HG03558 (cell line): ENCODE measurements at regions not wholly inside any gene's neighbourhood (a gene's known extent, or its start where the extent isn't known, plus 50 kb on each side); places are given as distances from the start of the nearest gene placed in this dataset.
"Not testable (repeated sequence)": the region's sequence is repeated elsewhere in the genome, so short reads cannot be mapped to it uniquely, and the experiment has no call there.

ENCODE experiments used
- ATAC-seq: cut with Tn5 transposase; IDR thresholded peaks from one replicate; pipeline ENCODE4 v1.9.1; 2021; ENCODE audit warnings: moderate number of reproducible peaks; ENCODE audit not compliant: unreplicated experiment; ENCODE audit errors: extremely low read depth

DNA sequence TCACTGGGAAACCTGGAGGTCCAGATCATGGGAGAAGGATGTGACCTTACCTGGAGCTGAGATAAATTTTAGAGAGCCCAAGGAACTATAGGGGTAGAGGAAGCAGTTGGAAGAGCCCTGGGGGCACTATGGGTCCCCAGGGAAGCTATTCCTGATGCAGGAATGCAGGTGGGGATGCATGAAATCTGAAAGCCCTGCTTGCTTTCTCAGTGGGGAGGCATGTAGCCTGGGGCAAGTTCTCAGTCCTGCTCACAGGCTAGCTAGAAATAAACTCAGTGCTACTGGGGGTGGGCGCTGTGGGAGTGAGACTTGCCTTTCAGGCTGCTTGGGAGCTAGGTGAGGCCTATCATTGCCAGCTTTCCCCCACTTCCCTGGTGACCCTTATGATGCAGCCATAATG, 499.7 kb downstream of the PTH2R start:
- ATAC-seq = no peak

DNA sequence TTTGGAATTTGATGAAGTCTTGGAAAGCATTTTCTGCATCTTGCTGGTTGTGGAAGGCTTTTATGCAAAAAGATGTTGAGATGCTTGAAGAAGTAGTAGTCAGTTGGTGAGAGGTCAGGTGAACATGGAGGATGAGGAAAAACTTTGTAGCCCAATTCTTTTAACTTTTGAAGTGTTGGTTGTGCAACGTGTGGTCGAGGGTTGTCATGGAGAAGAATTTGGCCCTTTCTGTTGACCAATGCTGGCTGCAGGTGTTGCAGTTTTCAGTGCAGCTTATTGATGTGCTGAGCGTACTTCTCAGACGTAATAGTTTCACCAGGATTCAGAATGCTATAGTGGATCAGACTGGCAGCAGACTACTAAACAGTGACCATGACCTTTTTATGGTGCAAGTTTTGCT, 508.4 kb upstream of the MAP2 start:
- no peak for ATAC-seq

- ATAC-seq = no peak
These were observed 507.0 kb upstream of the MAP2 start for GRCh38 chr2:208916881-208917280.

GRCh38 chr2:208921358-208921757, 502.5 kb upstream of the MAP2 start:
- ATAC-seq = not testable (repeated sequence)

DNA sequence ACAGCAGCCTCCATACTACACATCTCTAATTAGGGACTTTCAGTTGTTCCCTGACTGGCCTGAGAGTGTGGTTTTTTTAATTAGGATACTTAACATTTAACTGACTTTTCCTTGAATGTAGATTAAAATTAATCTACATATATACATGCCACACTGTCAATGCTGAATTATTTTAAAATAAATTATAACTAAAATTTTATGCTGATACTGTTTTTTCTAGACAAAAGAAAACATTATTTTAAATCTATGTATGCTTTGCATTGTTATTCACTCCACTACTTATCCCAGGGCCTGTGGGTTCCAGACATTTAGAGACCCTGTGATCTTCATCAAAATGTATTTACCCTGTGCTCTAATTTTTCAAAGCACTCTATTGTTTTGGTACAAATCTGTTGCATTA, 496.0 kb upstream of the MAP2 start:
- no peak for ATAC-seq

- ATAC-seq = no peak
These were observed 494.5 kb upstream of the MAP2 start for GRCh38 chr2:208929139-208929864.

DNA sequence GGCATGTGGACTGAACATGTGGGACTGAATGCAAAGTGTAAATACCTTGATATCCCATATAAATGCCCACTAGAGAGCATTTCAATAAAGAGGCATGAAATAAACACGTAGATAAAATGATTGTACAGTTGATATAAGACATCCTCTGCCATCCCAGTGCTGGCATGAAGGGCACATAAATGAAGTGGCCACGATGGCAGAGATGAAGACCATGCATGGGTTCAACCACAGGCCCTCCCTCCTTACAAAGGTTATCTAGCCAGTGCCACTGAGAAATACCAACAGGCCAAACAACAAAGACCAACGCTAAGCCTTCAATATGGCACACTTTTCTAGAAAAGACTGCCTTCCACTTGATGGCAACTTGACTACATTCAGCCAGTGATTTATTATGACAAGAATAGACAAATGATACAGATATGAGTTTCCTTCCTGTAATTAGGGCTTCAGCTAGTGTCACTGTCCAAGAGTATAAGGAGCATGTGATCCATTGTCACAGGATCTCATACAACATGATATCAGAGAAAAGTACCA, 493.9 kb upstream of the MAP2 start:
- no peak for ATAC-seq

DNA sequence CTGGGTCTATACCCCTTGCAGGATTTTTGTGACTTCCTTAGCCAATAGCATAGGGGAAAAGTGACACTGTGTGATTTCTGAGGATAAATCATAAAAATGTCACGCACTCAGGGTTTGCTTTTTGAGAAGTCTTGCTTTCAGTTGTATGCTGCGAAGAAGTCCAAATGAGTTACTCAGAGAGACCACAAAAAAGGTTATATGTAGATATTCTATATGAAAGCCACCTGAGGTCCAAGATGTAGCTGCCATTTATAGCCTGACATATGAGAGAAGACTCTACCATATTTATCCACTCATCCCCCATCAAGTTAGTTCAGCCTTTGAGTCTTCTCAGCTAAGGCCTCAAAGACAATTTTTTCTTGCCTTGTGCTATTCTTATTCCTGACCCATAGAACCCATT, 488.3 kb upstream of the MAP2 start:
- no peak for ATAC-seq

DNA sequence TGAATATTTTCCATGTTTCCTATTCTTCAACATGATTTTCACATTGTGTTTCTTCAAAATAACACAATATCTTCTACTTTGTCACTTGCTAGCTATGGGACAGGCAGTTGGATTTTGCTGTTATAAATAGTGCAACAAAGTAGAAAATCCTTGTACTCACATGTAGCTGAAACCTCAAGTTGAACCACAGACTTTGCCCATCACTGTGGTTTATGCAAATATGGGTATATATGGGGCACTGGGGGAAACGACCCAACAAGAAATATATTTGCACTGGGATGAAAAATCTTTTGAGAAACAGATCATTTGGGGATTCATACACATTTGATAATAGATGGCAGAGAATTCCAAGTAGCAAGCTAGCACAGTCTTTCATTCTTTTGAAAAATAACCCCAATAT, 486.3 kb upstream of the MAP2 start:
- no peak for ATAC-seq

- ATAC-seq = no peak
These were observed 484.0 kb upstream of the MAP2 start for GRCh38 chr2:208939852-208940251.

- no peak for ATAC-seq
These were observed 478.1 kb upstream of the MAP2 start for GRCh38 chr2:208945719-208946256.

DNA sequence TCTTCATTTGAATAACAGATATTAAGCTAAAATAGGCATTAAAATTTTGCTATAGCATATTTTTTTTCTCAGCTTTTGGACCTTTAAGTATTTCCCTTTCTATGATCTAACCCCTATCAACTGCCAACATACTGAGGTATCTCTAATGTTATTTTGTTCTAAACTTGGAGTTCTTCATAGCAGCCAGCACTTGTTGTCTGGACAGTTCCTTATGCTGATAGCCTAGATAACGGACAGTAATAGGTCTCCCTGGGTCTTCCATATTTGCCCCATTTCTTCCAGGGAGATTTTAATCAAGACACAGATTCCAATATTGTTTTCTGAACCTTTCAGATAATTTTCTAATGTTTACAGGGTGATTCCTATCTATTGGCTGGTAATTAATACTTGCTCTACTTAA, 475.8 kb upstream of the MAP2 start:
- no peak for ATAC-seq

GRCh38 chr2:208970070-208970469, 453.8 kb upstream of the MAP2 start:
- no peak for ATAC-seq

DNA sequence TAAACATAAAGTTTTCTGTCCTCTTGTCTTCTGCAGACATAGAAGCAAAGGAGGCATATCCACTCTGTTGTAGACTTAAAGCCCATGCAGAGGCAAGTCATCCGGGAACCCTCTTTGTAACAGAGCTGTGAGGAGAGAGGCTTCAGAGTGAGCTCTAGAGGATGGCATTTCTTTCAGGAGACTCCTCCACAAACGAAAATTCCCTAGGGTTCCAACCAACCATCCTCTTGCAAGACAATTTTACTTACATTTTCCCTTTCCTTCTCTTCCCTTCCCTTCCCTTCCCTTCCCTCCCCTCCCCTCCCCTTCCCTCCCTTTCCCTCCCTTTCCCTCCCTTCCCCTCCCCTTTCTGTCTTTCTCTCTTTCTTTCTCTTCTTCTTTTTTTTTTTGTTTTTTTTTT, 446.3 kb upstream of the MAP2 start:
- no peak for ATAC-seq

DNA sequence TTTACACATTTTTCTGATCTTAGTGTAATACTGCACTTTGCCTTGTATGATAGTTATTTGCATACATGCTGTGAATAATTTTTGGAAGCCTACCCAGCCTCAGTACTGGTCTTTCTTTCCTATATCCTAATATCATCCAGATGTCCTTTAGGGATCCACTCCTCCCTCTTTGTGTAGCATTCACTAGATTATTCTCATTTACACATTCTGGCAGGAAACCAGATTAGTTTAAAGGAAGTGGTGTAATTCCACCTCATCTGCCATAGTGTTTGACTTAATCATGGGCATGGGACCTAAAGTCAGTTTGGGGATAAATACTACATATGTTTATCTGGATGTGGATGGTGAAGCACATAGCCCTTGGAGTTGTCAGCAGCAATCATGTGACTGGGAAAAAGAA, 444.9 kb upstream of the MAP2 start:
- ATAC-seq = no peak

DNA sequence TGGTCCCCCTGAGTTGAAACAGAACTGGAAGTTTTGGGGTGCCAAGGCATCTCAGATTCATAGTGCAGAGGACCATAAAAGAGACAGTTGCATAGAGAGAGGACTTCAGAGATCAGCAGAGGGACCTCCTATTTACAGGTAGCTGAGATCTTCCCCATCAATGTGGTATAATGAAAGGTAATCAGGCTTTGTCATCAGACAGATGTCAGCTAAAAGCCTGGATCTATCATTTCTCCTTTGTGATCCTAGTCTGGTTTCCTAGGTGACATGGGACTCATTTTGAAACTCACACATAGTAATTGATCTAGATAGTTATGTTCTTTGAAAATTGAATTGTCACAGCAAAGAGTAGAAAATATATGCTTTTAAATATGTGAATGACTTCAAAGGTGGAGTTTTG, 443.5 kb upstream of the MAP2 start:
- no peak for ATAC-seq

DNA sequence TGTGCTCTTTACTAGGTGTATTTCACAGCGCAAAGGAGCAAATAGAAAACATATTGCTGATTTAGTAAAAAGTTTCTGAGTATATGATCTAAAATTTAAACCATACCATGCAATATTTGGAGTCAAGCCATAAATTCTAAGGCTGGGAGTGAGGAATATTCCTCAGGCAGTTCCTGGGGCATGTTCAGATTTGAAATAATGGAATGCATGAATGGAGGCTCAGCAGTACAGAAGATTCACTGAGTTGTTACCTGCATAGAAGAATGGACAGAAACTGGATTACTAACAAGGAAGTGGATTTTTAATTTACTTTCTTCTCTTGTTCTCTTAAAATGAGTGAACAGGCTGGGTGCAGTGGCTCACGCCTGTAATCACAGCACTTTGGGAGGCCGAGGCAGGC, 441.0 kb upstream of the MAP2 start:
- ATAC-seq = no peak

- no peak for ATAC-seq
These were observed 440.4 kb upstream of the MAP2 start for GRCh38 chr2:208983486-208983885.

DNA sequence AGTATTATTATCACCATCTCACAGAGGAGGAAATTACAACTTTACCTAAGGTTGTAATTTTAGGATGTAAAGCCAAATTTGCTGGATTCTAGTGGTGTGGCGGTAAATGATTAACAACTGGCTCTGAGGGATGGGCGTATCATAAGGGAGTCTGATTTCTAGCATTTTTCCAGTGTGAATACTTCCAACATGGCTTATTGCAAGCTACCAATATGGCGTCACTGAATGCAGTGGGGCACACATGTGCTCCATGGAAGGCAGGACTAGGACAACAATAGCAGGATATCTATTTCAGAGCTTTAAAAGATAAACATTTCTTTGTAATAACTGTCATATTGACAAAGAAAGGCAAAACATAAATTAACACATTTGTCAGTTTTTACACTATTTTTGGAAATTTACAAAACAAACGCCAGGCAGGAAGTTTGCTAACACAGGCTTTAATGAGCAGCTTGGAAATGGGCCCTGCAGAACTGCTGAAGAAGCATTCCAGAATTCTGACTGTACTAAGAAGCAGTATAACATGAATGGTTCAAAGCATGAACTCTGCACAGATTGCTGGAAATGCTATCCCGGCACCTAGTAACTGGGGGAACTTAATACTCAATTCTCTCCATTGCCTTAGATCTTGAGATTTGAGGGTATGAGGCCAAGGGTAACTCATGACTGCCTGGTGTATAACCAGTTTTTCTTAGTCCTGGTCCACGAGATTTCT, 439.3 kb upstream of the MAP2 start:
- no peak for ATAC-seq

GRCh38 chr2:208985644-208986043, 438.2 kb upstream of the MAP2 start:
- ATAC-seq = no peak

DNA sequence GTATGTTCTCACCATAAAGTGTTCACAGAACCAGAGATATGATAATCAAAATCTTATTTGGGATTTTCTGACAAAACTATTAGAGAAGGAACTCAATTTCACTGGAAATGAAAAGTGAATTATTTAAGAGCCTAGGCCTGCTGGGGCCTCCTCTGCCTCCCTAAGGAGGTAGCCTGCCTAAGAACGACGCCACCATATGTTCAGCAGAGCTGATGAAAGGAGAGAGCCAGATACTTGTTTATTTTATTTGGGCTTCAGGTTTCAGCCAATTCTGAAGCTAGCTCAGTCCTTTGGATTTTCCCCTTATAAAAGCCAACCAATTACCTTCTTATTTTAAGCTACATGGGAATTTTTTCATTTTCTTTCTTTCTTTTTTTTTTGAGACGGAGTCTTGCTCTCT, 433.1 kb upstream of the MAP2 start:
- no peak for ATAC-seq

DNA sequence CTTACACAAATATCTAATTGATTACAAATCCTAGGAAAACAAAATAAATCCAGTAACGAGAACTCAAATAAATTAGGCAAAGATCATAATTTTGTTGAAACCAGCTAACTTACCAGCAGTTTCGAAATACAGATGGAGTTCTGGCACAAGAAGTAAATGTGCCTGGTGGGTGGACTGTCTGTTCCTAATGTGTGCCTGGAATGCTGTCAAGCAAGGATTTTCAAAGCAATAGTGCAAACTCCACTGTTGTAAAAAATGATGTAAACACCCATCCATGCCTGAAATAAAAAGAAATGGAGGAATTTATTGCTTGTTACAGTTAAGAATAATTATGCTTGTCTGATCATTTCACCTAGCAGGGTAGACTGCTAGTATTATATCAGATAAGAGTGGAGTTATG, 423.9 kb upstream of the MAP2 start:
- no peak for ATAC-seq
